ENCODE measurements at regions not wholly inside any gene's neighbourhood (a gene's known extent, or its start where the extent isn't known, plus 50 kb on each side); places are given as distances from the start of the nearest gene placed in this dataset.

- no peak for DNase-seq
Observed at GRCh38 chr22:47987885-47988515, 1225.5 kb downstream of the TBC1D22A start.

GRCh38 chr22:47976219-47976618 is 1213.8 kb downstream of the TBC1D22A start:
- no peak for DNase-seq

DNA sequence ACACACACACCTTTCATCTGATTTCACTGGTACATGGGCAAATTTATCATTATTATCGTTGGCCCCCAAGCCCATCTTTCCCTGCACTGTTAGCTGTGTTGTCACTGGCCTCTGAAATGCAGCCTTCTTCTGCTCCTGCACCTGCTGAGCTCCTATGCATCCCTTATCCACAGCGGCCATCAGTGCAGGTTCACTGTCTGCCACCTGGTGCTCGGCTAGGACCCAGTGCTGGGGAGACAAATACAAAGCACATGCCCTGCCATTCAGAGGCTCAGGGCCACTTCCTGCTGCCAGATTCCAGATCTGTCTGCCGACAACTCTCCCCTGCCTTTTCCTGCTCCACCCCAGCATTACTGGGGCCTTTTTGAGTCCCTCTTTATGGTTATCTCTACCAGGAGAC is 1205.4 kb downstream of the TBC1D22A start:
- DNase-seq: no peak

GRCh38 chr22:47966316-47966715 is 1203.9 kb downstream of the TBC1D22A start:
- no peak for DNase-seq

GRCh38 chr22:47965896-47966295 is 1203.4 kb downstream of the TBC1D22A start:
- no peak for DNase-seq

DNA sequence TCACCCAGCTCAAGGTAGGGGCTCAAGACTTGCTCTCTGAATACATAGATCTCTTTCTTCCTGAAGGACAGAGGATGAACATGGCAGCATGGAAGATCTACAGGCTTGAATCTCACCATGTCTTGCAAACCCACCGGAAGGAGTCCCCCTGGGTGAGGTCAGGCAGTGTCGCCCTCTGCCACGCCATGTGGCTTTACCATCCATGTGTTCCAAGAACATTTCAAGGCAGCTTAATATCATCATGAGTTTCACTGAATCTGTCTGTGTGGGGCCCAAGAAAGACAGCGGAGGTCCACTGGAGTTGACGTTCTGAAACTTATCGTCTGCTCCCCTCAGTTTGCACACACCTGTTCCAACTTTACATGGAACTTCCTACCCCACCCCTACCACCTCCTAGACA is 1202.6 kb downstream of the TBC1D22A start:
- no peak for DNase-seq

DNA sequence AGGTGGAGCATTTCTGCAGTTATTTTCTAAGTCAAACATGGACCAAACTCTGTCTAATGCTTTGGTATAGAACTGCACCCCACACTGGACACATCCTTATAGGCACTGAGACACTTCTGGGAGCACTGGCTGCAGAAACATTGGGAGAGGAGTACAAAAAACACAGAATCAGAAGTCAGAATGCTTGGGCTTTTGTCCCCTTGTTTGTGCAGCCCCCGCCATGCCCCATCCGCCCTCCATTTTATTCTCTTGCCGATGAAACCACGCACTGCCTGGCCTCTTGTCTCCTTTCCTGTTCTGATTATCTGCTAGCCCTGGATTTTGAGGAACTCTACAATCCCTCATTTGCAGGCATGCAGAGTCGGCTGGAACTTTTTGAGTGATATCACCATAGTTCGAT is 1201.2 kb downstream of the TBC1D22A start:
- DNase-seq: no peak

DNA sequence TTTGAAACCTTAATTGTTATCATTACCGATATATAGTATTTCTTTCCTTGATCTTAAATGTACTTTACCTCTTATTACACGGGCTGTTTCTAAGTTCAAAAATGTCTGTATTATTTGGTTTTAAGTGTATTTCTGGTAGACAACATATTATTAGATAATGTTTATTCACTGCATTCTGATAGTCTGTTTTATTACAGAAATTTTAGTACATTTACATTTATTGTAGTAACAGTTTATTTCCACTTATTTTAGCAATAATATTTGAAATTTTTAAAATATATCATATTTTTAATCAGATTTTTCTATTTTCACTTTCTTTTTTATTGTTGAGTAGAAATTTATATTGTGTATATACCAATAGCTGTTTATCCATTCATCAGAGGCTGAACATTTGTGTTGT is 1195.2 kb downstream of the TBC1D22A start:
- DNase-seq: no peak

GRCh38 chr22:47954107-47954506 is 1191.7 kb downstream of the TBC1D22A start:
- DNase-seq: no peak

- DNase-seq: no peak
Observed at GRCh38 chr22:47944941-47945340, 1182.5 kb downstream of the TBC1D22A start.

DNA sequence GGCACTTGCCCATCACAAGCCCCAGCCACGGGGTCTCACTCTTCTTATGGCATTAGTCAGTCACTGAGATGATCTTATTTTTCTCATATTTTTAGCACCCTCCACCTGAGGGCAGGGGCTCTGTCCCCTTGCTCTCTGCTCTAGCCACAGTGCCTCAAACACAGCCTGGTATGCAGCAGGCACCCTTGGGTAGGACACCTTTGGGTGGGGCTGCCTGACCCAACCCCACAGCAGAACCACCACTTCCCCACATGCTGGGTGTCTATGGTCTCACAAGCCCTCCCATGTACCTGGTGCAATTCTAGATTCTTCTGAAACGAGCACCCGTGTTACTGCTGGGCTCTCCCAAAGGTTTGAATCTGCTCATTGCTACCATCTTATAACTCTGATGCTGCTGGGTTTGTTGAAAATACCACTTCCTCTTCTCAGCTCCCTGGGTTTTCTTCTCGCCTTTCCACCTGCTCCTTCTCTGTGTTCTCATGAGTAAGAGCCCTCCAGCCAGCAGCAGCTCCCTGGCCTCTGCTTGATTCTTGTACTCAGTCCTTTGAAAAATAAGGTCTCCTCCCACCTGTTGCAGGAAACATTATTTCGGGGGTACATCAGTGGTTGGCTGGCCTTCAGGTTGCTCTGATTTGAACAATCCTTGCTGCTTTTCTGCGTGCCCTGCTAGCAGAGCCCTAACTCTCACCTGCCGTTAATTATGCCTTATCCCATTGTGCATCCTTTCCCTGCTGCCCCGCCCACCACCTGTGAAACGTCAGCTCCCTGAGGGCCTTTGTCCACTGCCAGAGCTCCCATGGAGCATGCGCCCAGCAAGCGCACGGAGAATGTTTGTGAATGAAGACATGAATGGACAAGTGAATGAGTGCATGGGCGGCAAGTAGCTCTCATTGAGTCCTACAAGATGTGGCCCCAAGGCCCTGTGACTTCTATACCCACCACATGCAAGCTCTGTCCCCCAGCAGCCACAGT is 1181.6 kb downstream of the TBC1D22A start:
- no peak for DNase-seq

- DNase-seq: no peak
Observed at GRCh38 chr22:47940211-47940610, 1177.8 kb downstream of the TBC1D22A start.

DNA sequence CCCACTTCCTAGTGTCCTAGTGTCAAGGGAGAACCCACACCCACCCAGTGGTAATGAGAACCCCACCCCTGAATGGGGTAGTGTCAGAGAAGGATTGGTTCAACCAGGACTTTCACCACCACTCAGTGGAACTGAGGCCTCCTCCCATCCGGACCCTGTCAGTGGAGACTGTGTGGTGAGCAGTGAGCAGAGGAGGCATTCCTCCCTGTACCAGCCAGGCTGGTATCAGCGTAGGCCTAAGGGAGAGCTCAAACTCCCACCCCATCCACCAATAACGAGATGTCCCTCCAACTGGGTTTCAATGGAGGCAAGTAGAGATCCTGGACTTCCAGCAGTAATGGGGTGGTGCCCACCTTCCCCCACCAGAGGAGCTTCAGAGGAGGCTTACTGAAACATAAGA is 1171.4 kb downstream of the TBC1D22A start:
- DNase-seq: no peak

- no peak for DNase-seq
Observed at GRCh38 chr22:47933226-47933625, 1170.8 kb downstream of the TBC1D22A start.

- DNase-seq: no peak
Observed at GRCh38 chr22:47929646-47930185, 1167.3 kb downstream of the TBC1D22A start.

- no peak for DNase-seq
Observed at GRCh38 chr22:47929073-47929472, 1166.6 kb downstream of the TBC1D22A start.

- no peak for DNase-seq
Observed at GRCh38 chr22:47928631-47929030, 1166.2 kb downstream of the TBC1D22A start.

DNA sequence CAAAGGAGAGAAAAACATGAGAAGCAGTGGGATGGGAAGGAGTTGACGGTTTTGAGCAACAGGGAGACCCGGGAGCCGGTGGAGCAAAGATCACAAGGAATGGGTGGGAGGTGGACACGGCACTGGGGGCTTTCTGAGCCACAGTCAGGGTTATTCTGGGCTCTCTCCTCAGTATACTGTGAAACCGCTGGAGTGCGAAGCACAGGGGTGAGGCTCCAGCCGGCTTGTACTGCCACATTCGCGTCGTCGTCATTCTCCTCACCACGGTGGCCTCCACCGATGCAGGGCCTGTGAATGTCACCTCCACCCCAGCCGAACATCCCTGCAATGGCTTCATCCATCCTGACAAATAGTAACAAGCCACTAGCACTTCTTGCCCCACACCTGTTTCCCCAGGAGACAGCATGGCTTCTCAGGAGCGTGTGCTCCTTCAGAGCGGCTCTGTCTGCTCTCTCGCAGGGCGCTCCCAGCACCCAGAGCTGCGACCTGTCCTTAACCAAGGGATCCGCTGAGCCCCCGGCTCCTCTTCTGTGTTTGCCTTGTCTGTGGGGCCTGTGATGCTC is 1165.3 kb downstream of the TBC1D22A start:
- no peak for DNase-seq

DNA sequence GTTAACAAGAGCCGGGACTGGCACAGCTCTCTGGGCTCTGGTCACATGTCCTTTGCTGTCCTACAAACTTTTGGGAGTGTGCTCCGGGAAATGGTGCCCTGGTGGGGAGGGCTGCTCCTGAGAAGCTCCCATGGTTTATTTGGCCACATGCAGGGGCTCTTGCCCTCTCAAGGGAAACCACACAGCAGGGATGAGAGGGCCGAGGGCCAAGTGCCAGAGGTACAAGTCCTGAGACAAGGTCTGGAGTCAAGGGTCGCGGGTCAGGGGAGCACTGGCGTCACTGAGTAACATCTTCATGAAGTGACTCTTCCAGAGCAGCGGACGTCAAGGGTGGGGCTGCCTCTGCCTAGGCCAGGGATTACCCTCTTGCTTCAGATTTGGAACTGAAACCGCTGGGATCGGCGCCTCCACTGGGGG is 1160.6 kb downstream of the TBC1D22A start:
- no peak for DNase-seq

- no peak for DNase-seq
Observed at GRCh38 chr22:47921906-47922305, 1159.5 kb downstream of the TBC1D22A start.

DNA sequence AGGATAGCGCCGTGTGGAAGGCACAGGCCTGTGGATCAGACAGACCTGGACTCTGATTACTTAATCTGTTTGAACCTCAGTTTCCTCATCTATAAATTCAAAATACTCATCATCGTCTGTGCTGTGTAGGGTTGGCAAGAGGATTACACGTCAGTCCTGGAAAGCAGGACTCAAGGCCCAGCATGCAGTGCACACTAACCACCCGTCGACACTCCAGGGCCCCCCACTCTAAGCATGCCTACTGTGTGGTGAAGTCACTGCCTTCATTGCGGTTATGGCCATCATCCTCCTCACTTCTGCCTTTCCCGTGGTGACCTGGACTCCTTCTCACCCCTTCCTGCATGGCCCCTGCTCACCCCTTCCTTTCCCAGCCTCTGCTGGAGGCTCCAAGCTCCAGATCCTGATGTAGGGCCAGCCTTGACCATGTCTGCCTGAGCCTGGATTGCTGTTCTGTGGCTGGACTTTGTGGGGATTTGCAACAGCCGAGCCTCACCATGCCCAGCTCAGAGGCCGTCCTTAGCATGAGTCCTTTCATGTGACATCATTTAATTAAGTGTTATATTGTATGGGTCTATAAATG is 1158.0 kb downstream of the TBC1D22A start:
- DNase-seq: no peak

DNA sequence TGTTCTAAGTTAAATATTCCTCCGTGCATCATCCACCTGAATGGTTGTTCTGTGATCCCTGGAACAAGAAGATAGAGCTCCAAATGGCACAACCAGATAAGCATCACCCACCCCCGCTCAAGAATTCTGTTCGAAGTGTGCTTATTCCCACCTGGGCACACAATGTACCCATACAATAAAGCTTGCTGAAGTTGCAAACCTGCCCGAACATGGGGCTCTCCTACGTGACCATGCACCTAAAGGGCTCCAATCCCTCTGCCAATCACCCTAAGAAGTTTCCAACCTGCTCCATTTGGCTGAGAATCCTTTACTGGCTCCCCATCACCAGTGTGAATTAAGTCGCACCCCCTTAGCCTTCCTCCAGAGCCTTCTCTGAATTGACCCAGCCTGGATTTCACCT is 1157.4 kb downstream of the TBC1D22A start:
- no peak for DNase-seq

DNA sequence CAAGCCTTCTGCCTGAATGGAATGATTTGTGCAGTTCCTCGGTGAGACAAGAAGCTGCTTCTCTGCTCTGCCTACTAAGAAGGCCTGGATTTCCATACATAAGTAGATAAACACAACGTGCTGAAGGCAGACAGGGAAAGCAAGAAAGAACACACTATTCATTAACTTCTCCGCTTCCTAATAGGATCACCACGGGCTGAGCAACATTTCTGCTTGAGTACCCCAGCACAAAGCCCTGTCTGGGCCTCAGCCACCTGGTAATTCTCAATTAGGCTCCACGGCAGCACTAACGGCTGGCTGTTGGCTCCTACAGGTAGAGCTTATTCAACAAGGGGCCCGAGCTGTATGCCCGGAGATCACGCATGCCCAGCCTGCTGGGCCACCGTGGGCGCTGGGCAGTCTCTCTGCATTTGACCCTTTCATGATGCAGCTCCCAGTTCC is 1156.6 kb downstream of the TBC1D22A start:
- DNase-seq: no peak
